Epidermal melanocyte (primary cell): ENCODE measurements at regions not wholly inside any gene's neighbourhood (a gene's known extent, or its start where the extent isn't known, plus 50 kb on each side); places are given as distances from the start of the nearest gene placed in this dataset.

ENCODE experiments used
- DNase-seq: peaks from one replicate; pipeline ENCODE4 v3.0.0; 2011; ENCODE audit warnings: low spot score; ENCODE audit not compliant: insufficient read length

GRCh38 chr18:64872710-64873458 is 724.0 kb upstream of the LINC00305 start:
- no peak for DNase-seq

- no peak for DNase-seq
Observed at GRCh38 chr18:64854112-64854511, 705.2 kb upstream of the LINC00305 start.

- DNase-seq = no peak
Observed at GRCh38 chr18:64852281-64852680, 703.4 kb upstream of the LINC00305 start.

GRCh38 chr18:64851726-64852125 is 702.8 kb upstream of the LINC00305 start:
- no peak for DNase-seq

- DNase-seq = no peak
Observed at GRCh38 chr18:64850791-64851190, 701.9 kb upstream of the LINC00305 start.

GRCh38 chr18:64840911-64841701 is 692.2 kb upstream of the LINC00305 start:
- no peak for DNase-seq

- DNase-seq = no peak
Observed at GRCh38 chr18:64810354-64810753, 661.5 kb upstream of the LINC00305 start.

- DNase-seq = no peak
Observed at GRCh38 chr18:64809801-64810200, 660.9 kb upstream of the LINC00305 start.

- no peak for DNase-seq
Observed at GRCh38 chr18:64807560-64807959, 658.7 kb upstream of the LINC00305 start.

- no peak for DNase-seq
Observed at GRCh38 chr18:64806691-64807090, 657.8 kb upstream of the LINC00305 start.

- DNase-seq = no peak
Observed at GRCh38 chr18:64806232-64806631, 657.3 kb upstream of the LINC00305 start.

- no peak for DNase-seq
Observed at GRCh38 chr18:64803471-64803870, 654.6 kb upstream of the LINC00305 start.

- DNase-seq = no peak
Observed at GRCh38 chr18:64800151-64800550, 651.3 kb upstream of the LINC00305 start.

GRCh38 chr18:64799376-64799775 is 650.5 kb upstream of the LINC00305 start:
- DNase-seq = no peak

- DNase-seq = no peak
Observed at GRCh38 chr18:64791236-64791635, 642.3 kb upstream of the LINC00305 start.

- no peak for DNase-seq
Observed at GRCh38 chr18:64785686-64786085, 636.8 kb upstream of the LINC00305 start.

GRCh38 chr18:64777556-64777955 is 628.7 kb upstream of the LINC00305 start:
- no peak for DNase-seq

- no peak for DNase-seq
Observed at GRCh38 chr18:64765908-64766307, 617.0 kb upstream of the LINC00305 start.

- DNase-seq = no peak
Observed at GRCh38 chr18:64752707-64753106, 603.8 kb upstream of the LINC00305 start.

GRCh38 chr18:64749884-64750283 is 601.0 kb upstream of the LINC00305 start:
- no peak for DNase-seq

GRCh38 chr18:64747803-64748202 is 598.9 kb upstream of the LINC00305 start:
- DNase-seq = no peak

- DNase-seq = no peak
Observed at GRCh38 chr18:64742898-64743297, 594.0 kb upstream of the LINC00305 start.

GRCh38 chr18:64734063-64734462 is 585.2 kb upstream of the LINC00305 start:
- DNase-seq = no peak
